Panc1 (cell line): ENCODE measurements at regions not wholly inside any gene's neighbourhood (a gene's known extent, or its start where the extent isn't known, plus 50 kb on each side); places are given as distances from the start of the nearest gene placed in this dataset.

Experiments
- ATAC-seq: fragments of 200-7000 bp; cut with Tn5 transposase; 2 replicates; pipeline ENCODE4 v1.9.1; 2020; ENCODE audit warnings: mild to moderate bottlenecking, moderate library complexity
- BruUV-seq: library from RNA; stranded (reverse); fragments of 400-500 nt; replicated peaks from 2 replicates; lab custom pipeline; 2021; lab: Mats Ljungman, UMichigan
- CTCF ChIA-PET: fragments of 300-600 bp; sonication (Branson Sonifier 250); formaldehyde crosslinking; loops from one replicate; lab custom pipeline; 2022; ENCODE audit warnings: antibody characterized with exemption; lab: Charles Lee
- POLR2A ChIA-PET: fragments of 300-600 bp; sonication (Branson Sonifier 250); formaldehyde crosslinking; loops from one replicate; lab custom pipeline; 2022; ENCODE audit warnings: antibody characterized with exemption; lab: Charles Lee
- DNase-seq: peaks from one replicate; pipeline ENCODE4 v3.0.0-alpha.2; 2010; ENCODE audit warnings: low read depth, low spot score
- H3K27ac ChIP-seq: 2 replicates; pipeline ENCODE4 v1.5.1; 2011; ENCODE audit warnings: mild to moderate bottlenecking, low read length, inconsistent platforms
- H3K27me3 ChIP-seq: fragments of 200-500 bp; sonication (Bioruptor generic); 2 replicates; pipeline ENCODE4 v1.6.0; 2014; ENCODE audit warnings: low read length, inconsistent platforms; ENCODE audit not compliant: control insufficient read depth, insufficient read depth
- H3K36me3 ChIP-seq: fragments of 200-500 bp; sonication (Bioruptor generic); 2 replicates; pipeline ENCODE4 v1.5.1; 2014; ENCODE audit warnings: inconsistent platforms, mild to moderate bottlenecking, low read length, moderate library complexity; ENCODE audit not compliant: control insufficient read depth, insufficient read depth
- H3K4me1 ChIP-seq: 2 replicates; pipeline ENCODE4 v1.5.1; 2011; ENCODE audit warnings: inconsistent platforms, mild to moderate bottlenecking, low read length, moderate library complexity; ENCODE audit not compliant: control insufficient read depth, insufficient read depth
- H3K4me3 ChIP-seq, 2 experiments: 2 replicates each; pipeline ENCODE4 v1.5.1; 2011 to 2012; ENCODE audit warnings: low read depth in 2 of 2, low read length in 2 of 2, mild to moderate bottlenecking in 2 of 2, inconsistent platforms in 1 of 2, moderate library complexity in 1 of 2
- H3K9me3 ChIP-seq: fragments of 200-500 bp; sonication (Bioruptor generic); 2 replicates; pipeline ENCODE4 v1.5.1; 2014; ENCODE audit warnings: low read depth, mild to moderate bottlenecking, inconsistent platforms, low read length, moderate library complexity; ENCODE audit not compliant: control insufficient read depth, insufficient read depth
- POLR2AphosphoS5 ChIP-seq: IDR thresholded peaks from 2 replicates; pipeline ENCODE4 v1.6.1; 2012; ENCODE audit warnings: mild to moderate bottlenecking, low read depth, low read length, moderate library complexity
- SIN3A ChIP-seq: IDR thresholded peaks from 2 replicates; pipeline ENCODE4 v1.6.1; 2012; ENCODE audit warnings: low read depth, mild to moderate bottlenecking, low read length, moderate library complexity, borderline replicate concordance; ENCODE audit not compliant: insufficient read depth
- TCF7L2 ChIP-seq: IDR thresholded peaks from 2 replicates; pipeline ENCODE4 v1.6.1; 2011; ENCODE audit warnings: mild to moderate bottlenecking, low read depth, low read length, inconsistent platforms
- in situ Hi-C: cut with HindIII; loops from 2 replicates; pipeline ENCODE4 v1.10.0; 2016; ENCODE audit warnings: low sequenced_read_pairs, low pct_unique_long_range_greater_than_20kb
- intact Hi-C: fragments of 100-400 bp; cut with micrococcal nuclease; formaldehyde crosslinking; loops from one replicate; pipeline ENCODE4 v1.10.0; 2022; ENCODE audit not compliant: unreplicated experiment
- TF ChIP-seq, protein P1 (sequence below): fragments of 450-650 bp; IDR thresholded peaks from 2 replicates; pipeline ENCODE4 v1.5.1; 2017; ENCODE audit warnings: mild to moderate bottlenecking
- TF ChIP-seq, protein P2 (sequence below), 2 experiments: IDR thresholded peaks; 2 replicates each; pipeline ENCODE4 v1.6.1; 2011 to 2012; ENCODE audit warnings: low read depth in 2 of 2, control low read depth in 1 of 2, low read length in 1 of 2, mild to moderate bottlenecking in 1 of 2, moderate library complexity in 1 of 2; ENCODE audit not compliant: insufficient read depth in 1 of 2

DNA sequence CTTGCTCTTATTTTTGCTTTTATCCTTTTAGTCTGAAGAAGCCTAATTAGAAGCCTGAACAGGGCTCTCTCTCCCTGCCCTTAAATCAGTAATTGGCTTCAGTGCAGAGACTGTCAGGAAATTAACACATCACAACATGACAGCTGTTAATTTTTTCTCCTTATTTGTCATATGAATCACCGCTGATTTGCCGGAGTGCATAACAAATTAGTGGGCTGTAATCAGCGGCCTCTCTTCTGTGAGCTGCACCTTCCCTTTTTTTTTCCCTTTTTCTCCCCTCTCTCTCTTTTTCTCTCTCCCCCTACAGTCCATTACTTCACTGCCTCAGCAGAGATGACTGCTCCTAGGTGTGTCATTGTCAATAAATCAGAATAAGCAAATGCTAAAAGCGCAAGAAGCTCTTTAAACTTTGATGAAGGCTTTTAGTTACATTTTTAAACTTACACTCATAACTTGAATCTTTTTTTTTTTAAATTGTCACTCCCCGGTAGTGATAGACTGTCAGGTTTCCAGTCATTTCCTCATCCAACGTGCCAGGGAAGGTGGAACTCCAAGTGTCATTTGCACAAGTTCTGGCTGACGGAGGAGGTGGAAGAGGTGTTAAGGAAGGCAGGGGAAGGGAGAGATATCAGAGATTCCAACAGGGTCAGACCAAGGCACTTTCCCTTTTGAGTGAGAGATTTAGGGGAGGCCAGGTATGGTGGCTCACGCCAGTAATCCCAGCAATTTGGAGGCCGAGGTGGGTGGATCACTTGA lies 197.1 kb upstream of the TSHZ3 start:
- Histone ChIP-seq H3K9me3 (no peaks in the 10 kb centered on the region), H3K27ac (no peak overlapping the region), H3K4me1 (no peaks in the 10 kb centered on the region), H3K4me3 (no peak overlapping the region), H3K27me3 (no peaks in the 10 kb centered on the region), H3K36me3 (no peaks in the 10 kb centered on the region)
- ATAC-seq, result no peak
- in situ Hi-C loops, result no loop called here
- intact Hi-C loops, result no loop called here
- ChIA-PET POLR2A (no interaction called here), CTCF (interaction anchor here (0.7 kb wide), 2 partner anchors 77 to 713 kb away, joined by 3 read pairs; no protein-coding TSS in a partner anchor)
- TF ChIP-seq TCF7L2 (no peak), POLR2AphosphoS5 (no peak), SIN3A (no peak)
- TF ChIP-seq, protein P1, sequence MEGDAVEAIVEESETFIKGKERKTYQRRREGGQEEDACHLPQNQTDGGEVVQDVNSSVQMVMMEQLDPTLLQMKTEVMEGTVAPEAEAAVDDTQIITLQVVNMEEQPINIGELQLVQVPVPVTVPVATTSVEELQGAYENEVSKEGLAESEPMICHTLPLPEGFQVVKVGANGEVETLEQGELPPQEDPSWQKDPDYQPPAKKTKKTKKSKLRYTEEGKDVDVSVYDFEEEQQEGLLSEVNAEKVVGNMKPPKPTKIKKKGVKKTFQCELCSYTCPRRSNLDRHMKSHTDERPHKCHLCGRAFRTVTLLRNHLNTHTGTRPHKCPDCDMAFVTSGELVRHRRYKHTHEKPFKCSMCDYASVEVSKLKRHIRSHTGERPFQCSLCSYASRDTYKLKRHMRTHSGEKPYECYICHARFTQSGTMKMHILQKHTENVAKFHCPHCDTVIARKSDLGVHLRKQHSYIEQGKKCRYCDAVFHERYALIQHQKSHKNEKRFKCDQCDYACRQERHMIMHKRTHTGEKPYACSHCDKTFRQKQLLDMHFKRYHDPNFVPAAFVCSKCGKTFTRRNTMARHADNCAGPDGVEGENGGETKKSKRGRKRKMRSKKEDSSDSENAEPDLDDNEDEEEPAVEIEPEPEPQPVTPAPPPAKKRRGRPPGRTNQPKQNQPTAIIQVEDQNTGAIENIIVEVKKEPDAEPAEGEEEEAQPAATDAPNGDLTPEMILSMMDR, result no peak
- TF ChIP-seq, protein P2, sequence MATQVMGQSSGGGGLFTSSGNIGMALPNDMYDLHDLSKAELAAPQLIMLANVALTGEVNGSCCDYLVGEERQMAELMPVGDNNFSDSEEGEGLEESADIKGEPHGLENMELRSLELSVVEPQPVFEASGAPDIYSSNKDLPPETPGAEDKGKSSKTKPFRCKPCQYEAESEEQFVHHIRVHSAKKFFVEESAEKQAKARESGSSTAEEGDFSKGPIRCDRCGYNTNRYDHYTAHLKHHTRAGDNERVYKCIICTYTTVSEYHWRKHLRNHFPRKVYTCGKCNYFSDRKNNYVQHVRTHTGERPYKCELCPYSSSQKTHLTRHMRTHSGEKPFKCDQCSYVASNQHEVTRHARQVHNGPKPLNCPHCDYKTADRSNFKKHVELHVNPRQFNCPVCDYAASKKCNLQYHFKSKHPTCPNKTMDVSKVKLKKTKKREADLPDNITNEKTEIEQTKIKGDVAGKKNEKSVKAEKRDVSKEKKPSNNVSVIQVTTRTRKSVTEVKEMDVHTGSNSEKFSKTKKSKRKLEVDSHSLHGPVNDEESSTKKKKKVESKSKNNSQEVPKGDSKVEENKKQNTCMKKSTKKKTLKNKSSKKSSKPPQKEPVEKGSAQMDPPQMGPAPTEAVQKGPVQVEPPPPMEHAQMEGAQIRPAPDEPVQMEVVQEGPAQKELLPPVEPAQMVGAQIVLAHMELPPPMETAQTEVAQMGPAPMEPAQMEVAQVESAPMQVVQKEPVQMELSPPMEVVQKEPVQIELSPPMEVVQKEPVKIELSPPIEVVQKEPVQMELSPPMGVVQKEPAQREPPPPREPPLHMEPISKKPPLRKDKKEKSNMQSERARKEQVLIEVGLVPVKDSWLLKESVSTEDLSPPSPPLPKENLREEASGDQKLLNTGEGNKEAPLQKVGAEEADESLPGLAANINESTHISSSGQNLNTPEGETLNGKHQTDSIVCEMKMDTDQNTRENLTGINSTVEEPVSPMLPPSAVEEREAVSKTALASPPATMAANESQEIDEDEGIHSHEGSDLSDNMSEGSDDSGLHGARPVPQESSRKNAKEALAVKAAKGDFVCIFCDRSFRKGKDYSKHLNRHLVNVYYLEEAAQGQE (IDR thresholded peaks at IDR 0.05; ENCODE audit: insufficient read depth in 1 of 2, low read depth in 2 of 2, low read length in 1 of 2), result no peak
- DNase-seq, result no peak
- no TSS peak for BruUV-seq

DNA sequence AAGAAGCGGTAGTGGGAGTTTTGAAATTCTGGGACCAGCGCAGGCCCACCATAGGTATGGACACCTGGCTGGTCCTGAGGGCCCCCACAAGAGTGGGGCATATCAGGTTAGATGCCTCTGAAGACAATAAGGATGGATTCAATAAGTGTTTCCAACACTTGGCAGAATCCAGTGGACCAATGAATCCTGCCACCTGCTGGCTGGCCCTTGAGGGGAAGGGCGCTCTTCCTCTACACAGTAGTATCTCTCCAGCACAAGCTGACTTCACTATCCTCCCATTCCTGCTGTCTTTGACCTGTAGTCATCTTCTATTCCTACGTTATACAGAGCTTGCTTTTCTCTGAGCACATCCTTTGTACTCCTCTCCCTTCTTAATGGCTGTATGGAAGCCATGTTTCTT lies 199.7 kb upstream of the TSHZ3 start:
- H3K9me3 ChIP-seq, result no peaks in the 10 kb centered on the region
- TF ChIP-seq POLR2AphosphoS5 (no peak), SIN3A (no peak), TCF7L2 (no peak)
- TF ChIP-seq, protein P1, result peak; percentile 67
- TF ChIP-seq, protein P2 (IDR thresholded peaks at IDR 0.05; ENCODE audit: insufficient read depth in 1 of 2, low read depth in 2 of 2, low read length in 1 of 2), result no peak
- no peak for DNase-seq
- no peak overlapping the region for H3K27ac ChIP-seq
- no peaks in the 10 kb centered on the region for H3K27me3 ChIP-seq
- BruUV-seq, result no TSS peak
- in situ Hi-C loops (no loop called here), intact Hi-C loops (no loop called here)
- no peaks in the 10 kb centered on the region for H3K4me1 ChIP-seq
- ATAC-seq, result no peak
- ChIA-PET CTCF (interaction anchor here (0.5 kb wide), 1 partner anchor 28 kb away, joined by 3 read pairs; no protein-coding TSS in a partner anchor), POLR2A (no interaction called here)
- no peak overlapping the region for H3K4me3 ChIP-seq
- H3K36me3 ChIP-seq, result no peaks in the 10 kb centered on the region
